Peyer's patch (tissue), 4 donors: ENCODE measurements at regions not wholly inside any gene's neighbourhood (a gene's known extent, or its start where the extent isn't known, plus 50 kb on each side); places are given as distances from the start of the nearest gene placed in this dataset.
"Not testable (repeated sequence)": the region's sequence is repeated elsewhere in the genome, so short reads cannot be mapped to it uniquely, and the experiment has no call there.

Experiments used
- DNase-seq, 3 donors: peaks; one replicate each; pipeline ENCODE4 v3.0.0-alpha.2; 2017 to 2019
- H3K27ac ChIP-seq, 4 donors: fragments of 200-600 bp; sonication (generic); one replicate each; pipeline ENCODE4 v1.5.1; 2016 to 2019
- H3K27me3 ChIP-seq, 2 donors: fragments of 200-600 bp; sonication (generic); one replicate each; pipeline ENCODE4 v1.5.1; 2019
- H3K36me3 ChIP-seq, 3 donors: fragments of 200-600 bp; sonication (generic); one replicate each; pipeline ENCODE4 v1.5.1; 2016 to 2019
- H3K4me1 ChIP-seq, 4 donors: fragments of 200-600 bp; sonication (generic); one replicate each; pipeline ENCODE4 v1.5.1; 2016 to 2019
- H3K4me3 ChIP-seq, 4 donors: fragments of 200-600 bp; sonication (generic); 1 replicate in 3 of 4; 2 replicates in 1 of 4; pipeline ENCODE4 v1.5.1; 2016 to 2019; ENCODE audit warnings: mild to moderate bottlenecking in 1 of 4
- H3K9me3 ChIP-seq, 4 donors: fragments of 200-600 bp; sonication (generic); one replicate each; pipeline ENCODE4 v1.5.1; 2016 to 2019; ENCODE audit warnings: mild to moderate bottlenecking in 1 of 4
- POLR2A ChIP-seq, 2 donors: fragments of 450-650 bp; IDR thresholded peaks; one replicate each; pipeline ENCODE4 v1.5.1; 2017; ENCODE audit warnings: antibody characterized with exemption in 2 of 2, mild to moderate bottlenecking in 2 of 2, moderate library complexity in 2 of 2
- TF ChIP-seq, protein P1 (sequence below), 6 experiments: fragments of 450-650 bp in 4 of 6; fragments of 200-600 bp in 2 of 6; sonication (generic) in 1 of 6; IDR thresholded peaks; one replicate each; pipeline ENCODE4 v1.5.1; 2017 to 2019; ENCODE audit warnings: antibody characterized with exemption in 6 of 6, mild to moderate bottlenecking in 3 of 6, moderate library complexity in 1 of 6

DNA sequence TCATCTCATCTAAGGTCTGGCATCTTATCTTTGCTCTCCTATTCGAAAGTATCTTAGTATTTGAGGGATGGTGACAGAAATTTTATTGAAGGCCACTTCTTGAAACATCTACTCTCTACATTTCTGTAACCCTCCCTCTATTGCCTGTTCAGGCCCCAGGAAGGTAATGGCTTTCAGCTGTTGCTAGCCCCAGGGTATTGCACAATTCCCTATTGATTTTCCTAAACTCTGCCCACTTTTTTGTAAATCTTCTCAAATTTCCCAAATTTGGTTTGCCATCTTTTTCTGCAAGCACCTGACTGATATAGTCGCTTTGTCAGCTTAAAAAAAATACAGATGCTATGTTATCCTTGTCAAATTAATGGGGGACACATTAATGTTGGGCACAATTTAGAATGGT, 242.1 kb downstream of the RAP2B start:
- no peaks in the 10 kb centered on the region for H3K27me3 ChIP-seq
- H3K4me3 ChIP-seq = no peak overlapping the region

DNA sequence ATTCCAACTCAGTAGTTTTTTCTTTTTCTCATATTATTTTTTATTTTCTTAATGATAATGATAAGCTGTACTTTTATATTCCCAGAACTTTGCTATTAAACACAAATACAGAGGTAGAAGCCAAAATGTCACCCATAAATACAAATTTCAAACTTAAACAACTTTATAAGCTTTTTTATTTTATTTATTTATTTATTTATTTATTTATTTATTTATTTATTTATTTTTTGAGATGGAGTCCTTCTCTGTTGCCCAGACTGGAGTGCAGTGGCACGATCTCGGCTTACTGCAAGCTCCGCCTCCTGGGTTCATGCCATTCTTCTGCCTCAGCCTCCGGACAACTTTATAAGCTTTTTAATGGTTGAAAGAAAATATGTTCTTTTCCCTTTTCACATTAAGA, 243.3 kb downstream of the RAP2B start:
- not testable (repeated sequence) for H3K9me3 ChIP-seq, H3K36me3 ChIP-seq, H3K27me3 ChIP-seq, H3K27ac ChIP-seq, DNase-seq, H3K4me3 ChIP-seq, H3K4me1 ChIP-seq

More for the DNA sequence above, 242.1 kb downstream of the RAP2B start:
- Histone ChIP-seq H3K27ac (no peak overlapping the region), H3K36me3 (no peaks in the 10 kb centered on the region), H3K9me3 (no peaks in the 10 kb centered on the region), H3K4me1 (no peaks in the 10 kb centered on the region)
- TF ChIP-seq, protein P1, sequence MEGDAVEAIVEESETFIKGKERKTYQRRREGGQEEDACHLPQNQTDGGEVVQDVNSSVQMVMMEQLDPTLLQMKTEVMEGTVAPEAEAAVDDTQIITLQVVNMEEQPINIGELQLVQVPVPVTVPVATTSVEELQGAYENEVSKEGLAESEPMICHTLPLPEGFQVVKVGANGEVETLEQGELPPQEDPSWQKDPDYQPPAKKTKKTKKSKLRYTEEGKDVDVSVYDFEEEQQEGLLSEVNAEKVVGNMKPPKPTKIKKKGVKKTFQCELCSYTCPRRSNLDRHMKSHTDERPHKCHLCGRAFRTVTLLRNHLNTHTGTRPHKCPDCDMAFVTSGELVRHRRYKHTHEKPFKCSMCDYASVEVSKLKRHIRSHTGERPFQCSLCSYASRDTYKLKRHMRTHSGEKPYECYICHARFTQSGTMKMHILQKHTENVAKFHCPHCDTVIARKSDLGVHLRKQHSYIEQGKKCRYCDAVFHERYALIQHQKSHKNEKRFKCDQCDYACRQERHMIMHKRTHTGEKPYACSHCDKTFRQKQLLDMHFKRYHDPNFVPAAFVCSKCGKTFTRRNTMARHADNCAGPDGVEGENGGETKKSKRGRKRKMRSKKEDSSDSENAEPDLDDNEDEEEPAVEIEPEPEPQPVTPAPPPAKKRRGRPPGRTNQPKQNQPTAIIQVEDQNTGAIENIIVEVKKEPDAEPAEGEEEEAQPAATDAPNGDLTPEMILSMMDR (IDR thresholded peaks at IDR 0.05) = no peak
- no peak for TF ChIP-seq POLR2A (IDR thresholded peaks at IDR 0.05)
- no peak for DNase-seq

DNA sequence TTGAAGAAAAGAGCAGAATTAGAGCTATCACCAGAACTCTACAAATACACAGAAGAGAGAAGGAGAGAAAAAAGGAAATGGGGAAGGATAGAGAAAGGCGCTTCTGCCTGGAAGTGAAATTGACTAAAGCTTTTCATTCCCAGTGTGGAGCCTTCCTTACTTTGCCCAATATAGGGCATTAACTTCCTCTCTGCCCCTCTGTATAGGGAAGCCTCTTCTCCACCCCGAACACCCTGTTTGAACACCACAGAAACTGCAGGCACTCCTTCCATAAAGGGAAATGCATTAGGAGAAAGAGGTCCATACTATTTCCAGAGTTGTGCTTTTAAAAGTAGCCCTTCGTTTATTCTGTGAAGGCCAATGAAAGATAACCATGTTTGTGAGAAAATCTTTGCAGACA, 248.5 kb downstream of the RAP2B start:
- Histone ChIP-seq H3K4me3 (no peak overlapping the region), H3K9me3 (no peaks in the 10 kb centered on the region), H3K27ac (no peak overlapping the region), H3K27me3 (no peaks in the 10 kb centered on the region), H3K36me3 (no peaks in the 10 kb centered on the region), H3K4me1 (no peaks in the 10 kb centered on the region)
- DNase-seq = no peak
- TF ChIP-seq, protein P1 (IDR thresholded peaks at IDR 0.05) = no peak
- TF ChIP-seq POLR2A (IDR thresholded peaks at IDR 0.05) = no peak

DNA sequence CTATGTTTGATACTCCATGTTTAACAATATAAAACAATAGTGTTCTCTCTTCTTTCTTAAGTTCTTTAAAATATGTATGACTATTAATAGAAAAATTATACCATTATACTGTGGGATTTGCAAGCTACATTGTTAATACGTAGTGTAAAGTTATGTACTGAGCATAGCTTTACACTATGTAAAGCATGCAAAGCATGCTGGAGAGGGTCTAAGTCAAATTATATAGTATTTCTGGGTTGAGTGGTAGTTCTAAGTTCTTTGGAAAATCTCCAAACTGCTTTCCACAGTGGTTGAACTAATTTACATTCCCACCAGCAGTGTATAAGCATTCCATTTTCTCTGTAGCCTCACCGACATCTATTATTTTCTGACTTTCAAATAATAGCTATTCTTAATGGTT, 253.0 kb downstream of the RAP2B start:
- DNase-seq = no peak
- H3K4me3 ChIP-seq = no peak overlapping the region
- no peaks in the 10 kb centered on the region for H3K36me3 ChIP-seq
- no peaks in the 10 kb centered on the region for H3K4me1 ChIP-seq
- H3K9me3 ChIP-seq = peaks cover 0 to 3% (median 0%) of the 10 kb centered on the region in 4 donors
- TF ChIP-seq POLR2A (IDR thresholded peaks at IDR 0.05) = no peak
- TF ChIP-seq, protein P1 (IDR thresholded peaks at IDR 0.05) = no peak
- no peak overlapping the region for H3K27ac ChIP-seq
- H3K27me3 ChIP-seq = no peaks in the 10 kb centered on the region

DNA sequence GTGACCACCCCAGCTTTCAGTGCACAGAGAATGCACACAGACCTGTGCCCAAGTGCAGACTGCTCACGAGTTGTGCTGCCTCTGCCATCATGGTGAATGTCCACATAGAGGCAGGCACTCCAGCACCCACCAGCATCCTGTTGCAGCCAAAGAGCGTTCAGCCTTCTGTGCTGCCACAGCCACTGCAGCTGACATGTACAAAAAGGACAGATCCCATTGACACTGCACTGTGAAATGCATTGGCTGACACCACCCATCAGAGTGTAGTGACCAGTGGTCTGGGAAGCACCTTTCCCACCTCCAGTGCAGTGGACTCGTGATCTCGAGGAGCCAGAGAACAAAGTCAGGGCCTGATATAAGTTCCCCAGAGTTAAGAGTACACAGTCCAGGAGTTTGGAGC, 260.3 kb downstream of the RAP2B start:
- Histone ChIP-seq H3K9me3 (peaks cover 0 to 11% (median 2%) of the 10 kb centered on the region in 4 donors), H3K4me1 (no peaks in the 10 kb centered on the region), H3K27me3 (no peaks in the 10 kb centered on the region), H3K4me3 (no peak overlapping the region), H3K27ac (no peak overlapping the region), H3K36me3 (no peaks in the 10 kb centered on the region)
- TF ChIP-seq, protein P1 (IDR thresholded peaks at IDR 0.05) = no peak
- TF ChIP-seq POLR2A (IDR thresholded peaks at IDR 0.05) = no peak
- DNase-seq = no peak

DNA sequence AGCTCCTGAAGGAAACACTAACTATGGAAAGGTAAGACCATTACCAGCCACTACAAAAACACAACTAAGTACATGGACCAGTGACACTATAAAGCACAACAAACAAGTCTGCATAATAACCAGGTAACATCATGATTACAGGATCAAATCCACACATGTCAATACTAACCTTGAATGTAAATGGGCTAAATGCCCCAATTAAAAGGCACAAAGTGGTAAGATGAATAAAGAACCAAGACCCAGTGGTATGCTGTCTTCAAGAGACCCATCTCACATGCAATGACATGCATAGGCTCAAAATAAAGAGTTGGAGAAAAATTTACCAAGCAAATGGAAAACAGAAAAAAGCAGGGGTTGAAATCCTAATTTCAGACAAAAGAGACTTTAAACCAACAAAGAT, 261.8 kb downstream of the RAP2B start:
- not testable (repeated sequence) for H3K27me3 ChIP-seq, H3K4me3 ChIP-seq, DNase-seq, H3K4me1 ChIP-seq, H3K27ac ChIP-seq, H3K36me3 ChIP-seq
- peaks cover 0 to 11% (median 2%) of the 10 kb centered on the region in 4 donors for H3K9me3 ChIP-seq

DNA sequence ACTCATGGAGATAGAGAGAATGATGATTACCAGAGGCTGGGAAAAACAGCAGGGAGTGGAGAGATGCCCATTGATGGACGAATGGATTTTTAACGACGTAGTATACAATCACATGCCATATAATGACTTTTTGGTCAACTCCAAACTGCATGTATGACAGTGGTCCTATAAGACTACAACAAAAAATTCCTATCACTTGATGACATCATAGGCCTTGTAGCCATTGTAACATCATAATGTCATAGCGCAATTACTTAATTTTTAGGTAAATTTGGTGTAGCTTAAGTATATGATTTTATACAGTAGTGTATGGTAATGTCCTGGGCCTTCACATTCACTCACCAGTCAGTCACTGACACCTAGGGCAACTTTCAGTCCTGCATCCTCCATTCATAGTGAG, 264.3 kb downstream of the RAP2B start:
- Histone ChIP-seq H3K36me3 (no peaks in the 10 kb centered on the region), H3K9me3 (peaks cover 0 to under 1% (median 0%) of the 10 kb centered on the region in 4 donors), H3K27me3 (no peaks in the 10 kb centered on the region), H3K4me3 (no peak overlapping the region), H3K27ac (no peak overlapping the region), H3K4me1 (no peaks in the 10 kb centered on the region)
- no peak for DNase-seq
- TF ChIP-seq POLR2A (IDR thresholded peaks at IDR 0.05) = no peak
- TF ChIP-seq, protein P1 (IDR thresholded peaks at IDR 0.05) = no peak
